OCI-LY3 (cell line): ENCODE measurements at regions not wholly inside any gene's neighbourhood (a gene's known extent, or its start where the extent isn't known, plus 50 kb on each side); places are given as distances from the start of the nearest gene placed in this dataset.

ENCODE experiments used
- EZH2phosphoT487 ChIP-seq: fragments of 200-600 bp; shearing (Covaris generic); IDR thresholded peaks from 2 replicates; pipeline ENCODE4 v1.6.1; 2018; ENCODE audit warnings: antibody characterized with exemption, mixed run types, low read depth
- TF ChIP-seq, protein P1 (sequence below): fragments of 200-600, 300-600 bp; sonication (generic); IDR thresholded peaks from 2 replicates; pipeline ENCODE4 v1.5.1; 2014; ENCODE audit warnings: antibody characterized with exemption, low read length, low read depth

DNA sequence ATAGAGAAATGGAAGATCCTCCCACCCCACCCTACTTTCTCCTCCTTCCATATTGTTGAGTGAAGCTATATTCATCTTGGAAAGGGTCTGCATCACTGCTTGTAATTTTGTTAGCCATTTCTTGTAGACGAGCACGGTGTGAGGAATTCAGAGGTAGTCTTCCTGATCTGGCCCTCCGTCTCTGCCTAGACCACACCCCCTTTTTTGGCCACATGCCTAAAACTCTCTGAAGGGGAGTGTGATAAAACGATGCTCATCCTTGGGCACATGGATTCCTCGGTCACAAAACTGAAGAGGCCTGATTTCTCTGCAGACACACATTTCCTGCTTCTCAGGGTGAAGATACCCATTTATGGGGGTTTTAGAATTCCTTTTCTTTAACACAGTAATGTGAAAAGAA lies 182.8 kb downstream of the LARP7 start:
- TF ChIP-seq, protein P1, sequence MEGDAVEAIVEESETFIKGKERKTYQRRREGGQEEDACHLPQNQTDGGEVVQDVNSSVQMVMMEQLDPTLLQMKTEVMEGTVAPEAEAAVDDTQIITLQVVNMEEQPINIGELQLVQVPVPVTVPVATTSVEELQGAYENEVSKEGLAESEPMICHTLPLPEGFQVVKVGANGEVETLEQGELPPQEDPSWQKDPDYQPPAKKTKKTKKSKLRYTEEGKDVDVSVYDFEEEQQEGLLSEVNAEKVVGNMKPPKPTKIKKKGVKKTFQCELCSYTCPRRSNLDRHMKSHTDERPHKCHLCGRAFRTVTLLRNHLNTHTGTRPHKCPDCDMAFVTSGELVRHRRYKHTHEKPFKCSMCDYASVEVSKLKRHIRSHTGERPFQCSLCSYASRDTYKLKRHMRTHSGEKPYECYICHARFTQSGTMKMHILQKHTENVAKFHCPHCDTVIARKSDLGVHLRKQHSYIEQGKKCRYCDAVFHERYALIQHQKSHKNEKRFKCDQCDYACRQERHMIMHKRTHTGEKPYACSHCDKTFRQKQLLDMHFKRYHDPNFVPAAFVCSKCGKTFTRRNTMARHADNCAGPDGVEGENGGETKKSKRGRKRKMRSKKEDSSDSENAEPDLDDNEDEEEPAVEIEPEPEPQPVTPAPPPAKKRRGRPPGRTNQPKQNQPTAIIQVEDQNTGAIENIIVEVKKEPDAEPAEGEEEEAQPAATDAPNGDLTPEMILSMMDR = no peak
- TF ChIP-seq EZH2phosphoT487 = no peak
